Astrocyte of the cerebellum (primary cell): ENCODE measurements at regions not wholly inside any gene's neighbourhood (a gene's known extent, or its start where the extent isn't known, plus 50 kb on each side); places are given as distances from the start of the nearest gene placed in this dataset.

Experiments
- DNase-seq: peaks from one replicate; pipeline ENCODE4 v3.0.0-alpha.2; 2011; ENCODE audit warnings: low read depth
- H3K4me3 ChIP-seq: 2 replicates; pipeline ENCODE4 v1.5.1; 2011; ENCODE audit warnings: mild to moderate bottlenecking, low read depth, low read length, moderate library complexity
- CTCF ChIP-seq: IDR thresholded peaks from 2 replicates; pipeline ENCODE4 v1.5.1; 2012; ENCODE audit warnings: low read length, low read depth, moderate library complexity, mild to moderate bottlenecking; ENCODE audit errors: missing control alignments
- in situ Hi-C: cut with HindIII; loops from 2 replicates; pipeline ENCODE4 v1.10.0; 2017; ENCODE audit warnings: low sequenced_read_pairs

- in situ Hi-C loops, result no loop called here
- no peak for DNase-seq
- TF ChIP-seq CTCF, result no peak
- H3K4me3 ChIP-seq, result no peak overlapping the region
These were observed 543.7 kb downstream of the NPHP4 start for GRCh38 chr1:5448486-5448885.

GRCh38 chr1:5447503-5447960 lies 544.7 kb downstream of the NPHP4 start:
- in situ Hi-C loops, result no loop called here
- DNase-seq, result no peak

DNA sequence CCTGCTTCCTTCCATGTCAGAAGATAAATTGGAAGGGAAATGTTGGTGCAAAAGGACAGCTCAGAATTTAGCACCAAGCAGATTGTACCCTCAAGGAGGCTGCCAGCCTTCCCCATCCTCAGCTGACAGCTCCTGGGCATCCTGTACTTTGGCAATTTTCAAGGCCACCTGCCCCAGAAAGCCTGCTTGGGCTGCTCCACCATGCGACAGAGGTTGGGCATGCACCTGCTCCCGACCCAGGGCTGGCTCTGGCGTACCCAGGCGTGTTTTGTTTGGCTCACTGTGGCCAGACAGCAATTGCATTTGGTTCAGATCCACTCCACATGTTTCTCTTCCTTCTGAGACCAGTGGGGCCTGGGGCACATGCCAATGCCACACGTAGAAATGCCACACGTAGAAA lies 547.8 kb downstream of the NPHP4 start:
- in situ Hi-C loops, result no loop called here
- no peak for DNase-seq
- TF ChIP-seq CTCF, result no peak
- H3K4me3 ChIP-seq, result no peak overlapping the region

More at GRCh38 chr1:5447503-5447960, 544.7 kb downstream of the NPHP4 start:
- no peak overlapping the region for H3K4me3 ChIP-seq
- no peak for TF ChIP-seq CTCF

- DNase-seq, result no peak
- TF ChIP-seq CTCF, result no peak
- in situ Hi-C loops, result no loop called here
- H3K4me3 ChIP-seq, result no peak overlapping the region
These were observed 555.4 kb downstream of the NPHP4 start for GRCh38 chr1:5436808-5437207.

DNA sequence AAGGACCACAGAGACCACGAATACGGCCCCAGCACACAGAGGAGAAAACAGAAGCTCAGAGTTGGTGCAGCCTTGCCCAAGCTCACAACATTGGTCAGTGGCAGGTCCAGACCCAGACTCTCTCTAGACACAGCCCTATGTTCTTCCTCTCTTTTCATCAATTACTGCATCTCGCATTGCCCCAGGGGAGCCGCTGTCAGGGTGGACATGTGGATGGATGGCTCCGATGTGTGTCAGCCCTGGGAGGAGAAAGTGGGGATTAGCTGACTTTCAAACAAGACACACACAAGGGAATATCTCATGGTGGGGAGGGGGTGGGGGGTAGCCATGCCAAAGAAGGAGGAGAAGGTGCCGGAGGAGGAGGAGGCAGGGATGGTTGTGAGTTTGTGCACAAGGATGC lies 556.8 kb downstream of the NPHP4 start:
- in situ Hi-C loops, result no loop called here
- H3K4me3 ChIP-seq, result no peak overlapping the region
- no peak for DNase-seq
- TF ChIP-seq CTCF, result no peak

- DNase-seq, result no peak
- TF ChIP-seq CTCF, result no peak
- in situ Hi-C loops, result no loop called here
- no peak overlapping the region for H3K4me3 ChIP-seq
These were observed 559.8 kb downstream of the NPHP4 start for GRCh38 chr1:5432436-5432835.
